Sigmoid colon (tissue), 4 donors: ENCODE measurements at regions not wholly inside any gene's neighbourhood (a gene's known extent, or its start where the extent isn't known, plus 50 kb on each side); places are given as distances from the start of the nearest gene placed in this dataset.

Experiments used
- CTCF ChIP-seq, 4 experiments: fragments of 450-650 bp in 3 of 4; fragments of 200-600 bp in 1 of 4; IDR thresholded peaks; one replicate each; pipeline ENCODE4 v1.5.1; 2016 to 2019; ENCODE audit warnings: antibody characterized with exemption in 4 of 4, mild to moderate bottlenecking in 3 of 4, moderate library complexity in 2 of 4
- EP300 ChIP-seq, 4 donors: sonication (generic); formaldehyde crosslinking; IDR thresholded peaks; one replicate each; pipeline ENCODE4 v1.6.1; 2017; ENCODE audit warnings: antibody characterized with exemption in 4 of 4
- POLR2A ChIP-seq, 2 donors: fragments of 450-650 bp; IDR thresholded peaks; one replicate each; pipeline ENCODE4 v1.6.1; 2016; ENCODE audit warnings: antibody characterized with exemption in 2 of 2, mild to moderate bottlenecking in 2 of 2, moderate library complexity in 2 of 2
- POLR2AphosphoS5 ChIP-seq, 4 donors: sonication (generic); formaldehyde crosslinking; IDR thresholded peaks; one replicate each; pipeline ENCODE4 v1.6.1; 2017; ENCODE audit warnings: antibody characterized with exemption in 4 of 4

GRCh38 chr12:75592638-75593335 lies 81.4 kb upstream of the KRR1 start:
- TF ChIP-seq POLR2A (IDR thresholded peaks at IDR 0.05) (no peak), CTCF (IDR thresholded peaks at IDR 0.05) (no peak), EP300 (IDR thresholded peaks at IDR 0.05) (no peak), POLR2AphosphoS5 (IDR thresholded peaks at IDR 0.05) (no peak)
